ENCODE measurements at regions not wholly inside any gene's neighbourhood (a gene's known extent, or its start where the extent isn't known, plus 50 kb on each side); places are given as distances from the start of the nearest gene placed in this dataset.
"Not testable (repeated sequence)": the region's sequence is repeated elsewhere in the genome, so short reads cannot be mapped to it uniquely, and the experiment has no call there.

DNA sequence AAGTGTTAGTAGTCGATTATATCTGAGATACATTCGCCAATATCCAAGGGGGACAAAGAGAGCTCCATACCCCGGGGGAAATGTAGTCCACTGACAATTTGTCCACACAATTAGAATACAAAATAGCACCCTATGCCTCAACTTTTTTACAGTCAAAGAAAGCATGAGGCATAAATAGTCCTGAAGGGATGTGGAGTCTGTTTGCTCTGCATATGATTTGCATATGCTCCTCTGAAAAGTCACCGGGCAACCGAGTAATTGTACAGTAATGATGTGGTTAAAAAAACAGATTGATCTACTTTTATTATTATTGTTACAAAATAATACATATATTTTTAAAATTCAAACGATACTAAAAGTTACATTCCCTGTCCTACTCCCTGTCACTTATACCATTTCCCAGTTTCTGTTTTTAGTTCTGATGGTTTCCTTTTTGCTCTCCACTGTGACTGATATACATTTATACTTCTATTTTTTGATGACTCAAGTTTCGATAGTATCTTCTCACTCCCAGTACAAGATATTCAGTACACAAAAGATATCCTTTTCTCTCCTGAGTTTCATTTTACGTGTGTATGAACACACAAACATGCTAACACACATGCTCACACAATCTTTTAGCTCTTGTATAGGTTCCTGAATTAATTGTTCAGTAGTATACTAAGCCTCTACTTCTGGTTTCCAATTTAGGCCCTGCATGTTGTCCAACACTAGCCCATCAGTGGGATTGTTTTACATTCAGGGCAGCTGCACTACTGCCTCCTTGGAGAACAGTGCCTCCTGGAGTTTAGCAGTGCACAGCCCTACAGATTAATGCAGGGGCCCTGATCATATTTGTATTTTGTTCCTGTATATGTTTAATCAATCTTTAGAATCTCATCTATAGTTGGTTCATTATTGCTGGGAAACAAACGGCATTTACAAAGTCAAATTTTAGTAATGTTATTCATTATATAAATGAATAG is 130.9 kb downstream of the TES start:
- DNase-seq (ENCODE audit: low spot score) (no peak), ATAC-seq (peak; percentile 53)

DNA sequence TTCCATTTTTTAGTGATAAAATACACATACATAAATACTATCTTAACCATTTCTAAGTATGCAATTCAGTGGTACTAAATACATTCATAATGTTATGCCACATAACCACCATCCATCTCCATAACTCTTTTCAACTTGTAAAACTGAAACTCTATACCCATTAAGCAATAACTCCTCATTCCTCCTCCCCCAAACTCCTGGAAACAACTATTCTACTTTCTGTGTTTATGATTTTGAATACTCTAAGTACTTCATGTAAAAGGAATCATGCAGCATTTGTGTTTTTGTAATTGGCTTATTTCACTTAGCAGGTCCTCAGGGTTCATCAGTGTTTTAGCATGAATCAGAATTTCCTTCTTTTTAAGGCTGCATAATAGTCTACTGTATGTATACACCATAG is 131.8 kb downstream of the TES start:
- ATAC-seq = no peak

DNA sequence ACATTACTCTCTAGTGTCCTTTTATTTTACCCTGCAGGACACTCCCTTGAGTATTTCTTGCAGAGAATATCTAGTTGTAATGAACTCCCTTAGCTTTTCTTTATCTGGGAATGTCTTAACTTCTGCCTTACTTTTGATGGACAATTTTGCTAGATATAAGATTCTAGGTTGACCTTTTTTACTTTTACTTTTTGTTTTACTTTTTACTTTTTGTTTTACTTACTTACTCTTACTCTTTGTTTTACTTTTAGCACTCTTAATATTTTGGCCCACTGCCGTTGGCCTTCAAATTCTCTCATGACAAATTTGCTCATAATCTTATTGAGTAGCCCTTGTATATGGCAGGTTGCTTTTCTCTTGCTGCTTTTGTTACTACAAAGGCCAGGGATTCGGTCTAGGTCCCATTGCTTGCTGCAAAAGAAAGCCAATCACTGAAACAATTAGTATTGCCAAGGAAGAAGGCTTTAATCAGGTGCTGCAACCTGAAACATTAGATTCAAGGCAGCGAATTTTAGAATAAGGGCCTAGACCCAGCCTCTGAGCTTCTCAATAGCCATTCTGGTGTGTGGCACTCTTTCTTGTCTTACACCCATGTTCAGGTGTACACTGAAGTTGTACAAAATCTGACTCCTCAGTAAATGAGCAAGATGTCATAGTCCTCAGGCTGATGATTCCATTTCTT is 137.0 kb downstream of the TES start:
- ATAC-seq (no peak), DNase-seq (ENCODE audit: low spot score) (no peak)

More for the DNA sequence above, 131.8 kb downstream of the TES start:
- no peak for DNase-seq (ENCODE audit: low spot score)

DNA sequence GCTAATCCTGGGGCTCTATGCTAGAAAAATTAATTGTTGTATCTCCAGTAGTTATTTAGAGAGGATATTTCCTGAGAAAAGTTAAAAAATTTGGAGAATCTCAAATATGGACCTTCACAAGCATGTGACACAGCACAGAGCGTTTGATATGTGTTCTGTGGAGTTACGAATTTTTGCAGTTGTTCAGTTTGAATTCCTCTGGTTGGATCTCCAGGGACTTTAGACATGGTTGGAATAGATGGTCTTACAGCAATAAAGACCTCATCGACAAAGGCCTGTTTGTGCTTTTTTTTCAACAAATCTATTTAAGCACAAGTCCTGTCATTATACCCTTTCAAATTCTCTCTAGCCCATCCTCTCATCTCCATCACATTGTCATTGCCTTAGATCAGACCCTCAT is 138.0 kb downstream of the TES start:
- ATAC-seq = no peak
- no peak for DNase-seq (ENCODE audit: low spot score)

DNA sequence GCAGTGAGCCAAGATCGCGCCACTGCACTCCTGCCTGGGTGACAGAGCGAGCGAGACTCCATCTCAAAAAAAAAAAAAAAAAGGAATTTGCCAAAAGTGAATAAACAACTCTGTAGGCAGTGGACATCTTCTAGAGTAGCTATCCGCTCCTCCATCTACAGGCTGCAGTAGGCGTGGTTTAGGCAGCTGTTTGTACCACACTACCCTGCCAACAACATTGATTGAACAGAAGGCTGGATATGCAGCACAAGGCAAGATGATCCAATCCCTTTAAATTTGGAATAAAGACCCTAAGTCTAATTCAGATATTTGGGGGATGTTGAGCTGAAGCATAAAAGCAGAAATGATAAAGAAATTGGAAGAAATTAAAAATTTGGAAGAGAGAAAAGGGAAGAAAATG is 141.6 kb downstream of the TES start:
- no peak for ATAC-seq
- DNase-seq (ENCODE audit: low spot score) = no peak

DNA sequence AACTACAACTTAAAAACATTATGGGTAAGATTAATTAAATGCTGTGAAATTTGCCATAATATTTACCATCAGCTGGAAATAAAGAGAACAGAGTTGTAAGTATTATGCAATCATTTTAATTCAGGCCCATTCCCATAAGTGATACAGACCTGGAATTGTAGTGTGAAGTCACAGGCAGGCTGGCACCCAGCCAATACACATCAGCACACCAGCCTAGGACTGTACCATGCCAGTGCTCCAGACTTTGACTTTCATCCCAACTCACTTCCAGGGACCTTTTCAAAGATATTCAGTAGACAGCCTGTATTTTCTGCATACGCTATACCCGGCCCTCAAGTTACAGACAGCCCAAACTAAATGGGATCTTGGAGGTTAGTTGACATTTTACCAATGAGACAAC is 143.3 kb downstream of the TES start:
- DNase-seq (ENCODE audit: low spot score) (peak; percentile 79), ATAC-seq (peak; percentile 66)

DNA sequence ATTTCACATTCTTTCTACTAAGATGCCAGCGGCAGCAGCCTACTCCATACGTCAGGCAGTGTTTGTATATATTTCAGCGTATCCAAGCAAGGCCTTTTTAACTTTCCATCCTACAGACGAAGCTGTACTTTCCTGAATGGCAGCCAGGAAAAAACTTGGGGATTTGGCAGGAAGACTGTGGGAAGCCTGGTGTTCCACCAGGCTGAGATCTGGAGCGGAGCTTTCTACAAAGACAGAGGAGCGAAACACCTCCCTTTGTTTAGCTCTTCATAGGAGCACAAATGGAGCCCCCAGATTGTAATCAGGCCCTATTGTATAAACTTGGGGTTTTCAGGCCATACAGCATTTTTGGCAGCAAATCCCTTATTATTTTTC is 143.8 kb downstream of the TES start:
- DNase-seq (ENCODE audit: low spot score) (peak; percentile 53), ATAC-seq (peak; percentile 43)

DNA sequence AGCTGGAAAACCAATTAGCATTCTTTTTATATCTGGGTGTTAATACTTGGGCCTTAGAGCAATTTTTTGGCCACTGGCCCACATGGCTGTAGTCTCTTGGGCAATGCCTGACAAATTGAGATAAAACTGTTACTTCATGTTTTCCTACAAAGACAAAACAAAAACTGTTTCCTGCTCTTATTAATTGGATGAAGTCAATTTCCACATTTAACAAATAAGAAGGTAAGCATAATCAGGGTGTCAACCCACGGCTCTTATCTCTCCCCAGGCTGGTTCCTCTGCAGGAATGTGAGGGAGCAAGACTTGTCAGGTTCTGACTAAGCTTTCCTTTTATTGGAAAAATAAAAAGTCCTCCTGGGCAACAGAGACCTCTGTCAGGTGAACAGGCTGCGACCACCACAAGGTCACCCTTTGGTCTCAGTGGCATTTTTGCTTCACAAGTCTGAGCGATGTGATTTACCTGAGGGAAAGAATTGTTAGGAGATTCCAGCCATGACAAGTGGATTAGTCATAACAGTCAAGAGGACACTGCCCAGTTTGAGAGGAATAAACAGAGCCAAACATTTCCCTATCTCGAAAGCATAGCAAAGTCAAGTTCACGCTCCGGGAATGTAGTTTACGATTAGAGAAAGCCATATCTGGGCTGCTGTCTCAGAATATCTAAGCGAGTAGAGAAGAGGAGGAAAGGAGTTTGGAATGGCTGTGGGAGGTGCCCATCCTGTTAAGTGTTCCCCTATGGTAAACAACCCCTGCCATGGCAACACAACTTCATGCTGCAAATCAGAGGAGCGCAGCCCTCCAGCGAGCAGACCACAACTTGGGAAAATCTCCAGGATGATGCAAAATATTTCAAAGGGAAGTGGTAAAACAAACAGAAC is 144.4 kb downstream of the TES start:
- DNase-seq (ENCODE audit: low spot score) (peak; percentile 70), ATAC-seq (peak; percentile 78)

DNA sequence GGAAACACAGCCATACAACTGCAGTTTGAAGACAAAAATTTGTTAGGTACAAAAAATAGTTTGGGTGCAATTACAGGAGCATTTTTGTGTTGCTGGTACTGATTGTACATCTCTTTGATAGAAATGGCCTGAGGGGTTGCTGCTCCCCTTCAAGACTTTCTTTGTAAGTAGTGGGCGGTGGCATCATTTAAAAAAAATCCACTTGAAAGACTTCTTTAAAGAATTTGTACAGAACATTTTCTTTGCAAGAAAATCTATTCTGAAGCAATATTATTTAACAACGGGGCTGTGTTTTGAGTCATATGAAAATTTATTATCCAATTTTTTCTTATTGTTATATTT is 144.1 kb upstream of the CAV2 start:
- ATAC-seq (no peak), DNase-seq (ENCODE audit: low spot score) (no peak)

DNA sequence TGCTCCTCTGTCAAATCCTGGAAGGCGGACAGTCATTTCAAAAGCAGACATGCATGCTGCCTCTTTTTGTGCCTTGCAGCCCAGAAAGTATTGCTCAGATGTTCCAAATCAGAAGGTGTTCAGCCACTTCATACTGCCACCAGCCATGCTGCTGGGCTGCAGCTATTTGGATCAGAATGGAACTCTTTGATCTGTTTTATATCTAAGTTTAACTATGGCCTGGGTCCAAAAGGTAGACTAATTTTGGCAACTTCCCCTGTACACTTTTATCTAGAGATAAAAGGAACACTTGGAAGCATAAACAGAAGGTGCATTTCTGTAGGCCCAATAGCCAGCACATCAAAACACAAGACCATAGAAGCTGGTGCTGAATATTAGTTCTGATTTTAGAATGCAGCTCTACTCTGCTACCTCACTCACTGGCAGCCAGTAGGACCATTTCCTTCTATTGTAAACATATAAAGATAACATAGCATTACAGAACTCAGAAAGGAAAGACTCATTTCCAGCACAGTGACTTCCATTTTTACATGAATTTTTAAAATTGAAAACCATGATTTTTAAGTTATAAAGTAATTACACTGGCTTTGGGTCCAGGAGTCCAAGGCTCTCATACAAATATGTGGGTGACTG is 143.1 kb upstream of the CAV2 start:
- peak; percentile 58 for ATAC-seq
- no peak for DNase-seq (ENCODE audit: low spot score)

DNA sequence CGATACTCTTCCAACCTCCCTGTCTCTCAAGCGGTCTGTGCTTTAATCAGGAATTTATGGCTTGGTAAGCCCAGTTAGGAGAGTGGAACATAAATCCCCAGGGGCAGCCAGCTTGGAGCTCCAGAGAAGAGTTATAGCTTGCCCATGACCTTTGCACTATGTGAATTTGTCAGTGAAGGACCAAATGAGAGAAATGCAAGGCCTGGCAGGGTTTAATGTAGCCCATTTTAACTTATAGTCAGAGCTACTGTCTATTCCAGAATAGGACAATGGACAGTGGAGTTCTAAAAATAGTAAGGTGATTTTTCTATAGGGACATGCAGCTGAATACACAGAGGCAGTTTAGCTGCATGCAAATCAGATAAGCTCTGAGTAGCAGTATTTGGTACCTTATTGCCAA is 142.6 kb upstream of the CAV2 start:
- ATAC-seq (no peak), DNase-seq (ENCODE audit: low spot score) (no peak)

DNA sequence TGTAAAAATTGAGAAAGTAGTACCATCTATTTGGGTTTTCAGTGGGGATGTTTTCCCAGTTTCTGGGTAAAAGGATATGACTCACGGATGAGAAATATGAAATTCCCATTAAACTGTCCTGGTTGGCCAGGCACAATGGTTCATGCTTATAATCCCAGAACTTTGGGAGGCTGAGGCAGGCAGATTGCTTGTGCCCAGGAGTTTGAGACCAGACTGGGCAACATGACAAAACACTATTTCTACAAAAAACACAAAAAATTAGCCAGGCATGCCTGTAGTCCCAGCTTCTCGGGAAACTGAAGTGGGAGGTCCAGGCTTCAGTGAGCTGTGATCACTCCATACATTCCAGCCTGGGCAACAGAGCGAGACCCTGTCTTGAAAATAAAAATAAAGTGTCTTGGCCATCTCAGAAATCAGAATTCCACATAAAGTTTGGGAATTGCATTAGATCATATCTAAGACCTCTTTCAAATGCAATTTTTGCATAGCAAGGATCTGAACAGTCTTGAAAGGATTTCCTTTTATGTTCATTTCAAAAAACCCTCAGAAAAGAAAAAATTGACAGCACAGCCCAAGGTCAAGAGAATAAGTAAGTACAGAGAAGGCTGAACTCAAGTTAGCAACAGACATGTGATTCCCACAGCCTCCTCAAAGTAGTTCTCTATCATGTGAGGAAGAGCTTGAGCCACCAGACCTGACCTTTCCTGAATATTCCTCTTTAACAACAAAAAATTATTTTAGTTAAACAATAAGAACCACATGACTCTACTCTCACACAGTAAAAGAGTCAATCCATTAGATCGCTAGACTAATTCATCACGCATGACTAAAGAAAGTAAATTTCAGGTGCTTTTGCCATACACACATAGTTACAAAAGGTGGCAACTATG is 141.5 kb upstream of the CAV2 start:
- ATAC-seq = no peak

DNA sequence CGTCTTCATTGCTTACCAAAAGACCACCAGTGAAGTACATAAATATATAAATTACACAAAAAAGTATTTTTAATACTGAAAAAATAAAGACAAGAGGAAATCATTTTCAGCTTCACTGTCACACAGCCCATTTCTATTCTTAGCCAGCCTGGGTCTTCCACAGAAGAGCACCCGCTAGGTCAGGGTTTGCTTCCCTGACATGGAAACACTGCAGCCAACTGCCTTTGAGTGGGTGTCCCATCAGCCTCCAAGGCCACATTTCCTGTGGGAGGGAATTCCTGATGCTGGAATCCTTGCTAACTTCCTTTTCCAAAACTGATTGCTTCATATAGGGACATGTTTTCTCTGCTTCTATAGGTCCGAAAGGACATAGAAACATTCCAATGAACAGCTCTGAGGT is 137.8 kb upstream of the CAV2 start:
- ATAC-seq = no peak

More for the DNA sequence above, 141.5 kb upstream of the CAV2 start:
- no peak for DNase-seq (ENCODE audit: low spot score)

DNA sequence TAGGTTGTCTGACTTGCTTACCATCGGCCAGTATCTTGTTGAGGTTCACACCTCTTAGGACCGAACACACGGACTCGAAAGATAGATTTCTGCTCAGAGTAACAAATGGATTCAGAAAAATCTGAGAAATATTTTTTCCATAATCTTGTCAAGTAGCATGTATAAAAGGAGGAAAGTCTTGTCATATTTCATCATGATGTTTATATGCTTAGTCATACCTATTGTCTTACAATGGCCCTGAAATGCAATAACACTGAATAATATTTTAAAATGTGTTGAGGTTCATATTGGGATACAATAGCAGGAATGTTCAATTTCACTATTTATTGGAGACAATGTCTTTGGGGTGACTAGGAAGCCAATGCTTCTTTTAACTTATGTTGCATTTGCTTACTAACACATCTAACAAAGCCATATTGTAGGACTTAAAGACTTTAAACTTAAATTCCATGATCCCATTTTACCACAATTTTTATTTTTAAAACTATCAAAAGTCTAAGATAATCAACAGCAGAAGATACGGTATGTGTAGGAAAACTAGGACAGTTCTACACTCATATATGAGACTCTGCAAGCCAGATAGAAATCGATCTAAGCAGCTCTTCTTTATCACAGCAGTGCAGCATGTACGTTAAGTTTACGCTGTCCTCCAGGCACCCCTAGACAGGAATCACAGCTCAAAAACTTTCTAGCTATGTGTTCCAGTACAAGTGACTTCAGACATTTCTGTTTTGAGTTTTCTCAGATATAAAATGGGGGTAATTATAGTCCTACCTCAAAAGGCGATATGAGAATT is 135.7 kb upstream of the CAV2 start:
- ATAC-seq (no peak), DNase-seq (ENCODE audit: low spot score) (no peak)

More for the DNA sequence above, 137.8 kb upstream of the CAV2 start:
- no peak for DNase-seq (ENCODE audit: low spot score)

DNA sequence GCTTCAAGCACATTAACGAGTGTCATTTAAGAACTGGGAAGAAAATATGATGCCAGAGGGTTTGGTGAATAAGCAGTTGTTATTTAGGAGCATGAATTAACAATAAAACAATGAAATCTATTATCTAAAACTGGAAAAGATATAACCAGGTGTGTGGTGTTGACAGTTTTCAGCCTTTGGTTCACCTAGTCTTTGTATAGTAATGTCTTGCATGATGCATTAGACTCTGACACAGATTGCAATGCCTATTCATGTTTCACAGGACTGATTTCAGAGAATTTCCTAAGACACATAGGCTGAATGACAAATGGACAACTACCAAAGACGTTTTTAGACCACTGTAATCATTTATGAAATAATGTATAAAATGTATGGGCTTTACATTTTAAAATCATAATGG is 135.1 kb upstream of the CAV2 start:
- DNase-seq (ENCODE audit: low spot score) = no peak
- no peak for ATAC-seq

DNA sequence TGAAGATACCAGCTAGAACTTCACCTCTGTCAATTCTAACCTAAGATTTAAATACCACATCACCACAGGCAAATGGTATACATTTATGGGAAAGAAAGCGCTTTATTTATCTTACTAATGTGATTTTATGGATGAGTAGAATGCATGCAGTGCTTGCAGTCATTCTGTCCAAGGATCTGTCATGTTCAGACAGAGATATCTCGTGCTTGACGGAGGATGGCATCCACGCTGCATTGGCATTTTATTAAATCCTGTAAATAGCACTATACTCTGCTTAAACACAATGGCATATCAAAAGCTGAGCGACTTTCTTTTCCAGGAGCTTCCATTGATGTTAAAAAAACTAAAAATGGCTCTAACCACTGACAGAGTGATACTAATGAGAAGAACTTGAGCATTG is 133.7 kb upstream of the CAV2 start:
- ATAC-seq (no peak), DNase-seq (ENCODE audit: low spot score) (no peak)

DNA sequence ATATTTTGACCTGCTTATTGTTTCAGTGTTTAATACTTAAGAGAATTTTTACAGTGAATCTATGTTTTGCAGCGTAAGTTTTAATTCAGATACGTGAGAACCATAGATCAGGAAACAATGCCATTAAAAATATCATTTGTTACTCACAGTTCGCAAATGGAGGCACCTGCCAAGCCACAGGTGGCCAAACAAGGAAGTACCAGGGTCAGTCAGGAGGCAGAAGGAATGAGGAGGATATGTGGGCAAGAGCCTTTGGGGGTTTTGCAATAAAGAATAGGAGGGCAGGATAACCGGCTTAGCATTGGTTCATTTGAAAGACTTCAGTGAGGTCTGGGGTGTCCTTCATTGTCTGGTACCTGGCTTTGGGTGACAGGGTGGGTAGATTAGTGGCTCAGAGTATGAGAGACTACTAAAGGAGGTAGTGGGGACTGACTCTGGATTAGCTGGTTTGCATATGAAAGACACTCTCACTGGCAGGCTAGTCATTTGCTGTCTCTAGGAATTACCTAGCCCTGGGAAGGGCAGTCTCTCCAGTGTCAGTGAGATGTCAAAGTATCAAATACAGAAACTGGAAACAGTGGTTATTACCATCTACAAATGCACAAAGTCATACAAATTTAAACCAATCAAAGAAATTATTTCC is 132.2 kb upstream of the CAV2 start:
- DNase-seq (ENCODE audit: low spot score) = no peak
- ATAC-seq = no peak

DNA sequence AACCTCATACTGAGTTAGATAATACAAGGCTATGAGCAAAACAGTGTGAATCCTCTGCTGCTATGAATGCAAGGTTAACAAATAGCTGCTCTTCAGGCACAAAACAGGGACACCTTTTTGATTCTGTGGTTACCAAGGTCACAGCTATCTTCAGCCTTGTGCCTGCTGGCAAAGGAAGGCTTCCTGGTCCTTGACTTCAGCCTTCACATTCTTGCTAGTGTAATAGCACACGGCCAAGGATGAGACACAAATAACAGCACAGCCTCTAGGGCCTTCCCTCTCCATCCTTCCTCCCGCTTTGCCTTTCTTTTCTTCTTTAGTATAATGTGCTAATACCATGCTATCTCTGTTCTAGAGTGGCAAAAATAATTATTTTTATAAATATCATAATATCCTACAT is 130.6 kb upstream of the CAV2 start:
- ATAC-seq = no peak
- DNase-seq (ENCODE audit: low spot score) = no peak

DNA sequence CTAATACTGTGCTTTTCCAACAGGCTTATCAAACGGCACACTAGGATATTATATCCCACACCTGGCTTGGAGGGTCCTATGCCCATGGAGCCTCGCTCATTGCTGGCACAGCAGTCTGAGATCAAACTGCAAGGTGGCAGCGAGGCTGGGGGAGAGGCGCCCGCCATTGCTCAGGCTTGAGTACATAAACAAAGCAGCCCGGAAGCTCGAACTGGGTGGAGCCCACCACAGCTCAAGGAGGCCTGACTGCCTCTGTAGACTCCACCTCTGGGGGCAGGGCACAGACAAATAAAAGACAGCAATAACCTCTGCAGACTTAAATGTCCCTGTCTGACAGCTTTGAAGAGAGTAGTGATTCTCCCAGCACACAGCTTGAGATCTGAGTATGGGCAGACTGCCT is 128.0 kb upstream of the CAV2 start:
- DNase-seq (ENCODE audit: low spot score); ATAC-seq: not testable (repeated sequence)

All from left lobe of liver (tissue), 2 donors.